Activated CD8-positive, alpha-beta T cell treated with anti-CD3 and anti-CD28 coated beads for 36 hours (primary cell): ENCODE measurements at regions not wholly inside any gene's neighbourhood (a gene's known extent, or its start where the extent isn't known, plus 50 kb on each side); places are given as distances from the start of the nearest gene placed in this dataset.

Experiments used
- ATAC-seq: fragments of 200-7000 bp; cut with Tn5 transposase; one replicate; pipeline ENCODE4 v1.10.0; 2021; ENCODE audit warnings: mild to moderate bottlenecking, moderate library complexity
- CTCF ChIA-PET: fragments of 350-600 bp; sonication (Branson Sonifier 250); formaldehyde crosslinking; loops from one replicate; lab custom pipeline; 2021; ENCODE audit warnings: antibody characterized with exemption; lab: Charles Lee
- POLR2A ChIA-PET: fragments of 350-600 bp; sonication (Branson Sonifier 250); formaldehyde crosslinking; loops from one replicate; lab custom pipeline; 2021; ENCODE audit warnings: antibody characterized with exemption; lab: Charles Lee
- DNase-seq: peaks from one replicate; pipeline ENCODE4 v3.0.0-alpha.2; 2020
- H3K27ac Mint-ChIP-seq: one replicate; pipeline ENCODE4 v1.8.0; 2021; ENCODE audit warnings: mild to moderate bottlenecking, mixed read lengths
- H3K27me3 Mint-ChIP-seq: one replicate; pipeline ENCODE4 v1.8.0; 2021; ENCODE audit warnings: mixed read lengths
- H3K36me3 Mint-ChIP-seq: one replicate; pipeline ENCODE4 v1.8.0; 2021; ENCODE audit warnings: low read depth, mixed read lengths
- H3K4me1 Mint-ChIP-seq: one replicate; pipeline ENCODE4 v1.8.0; 2021; ENCODE audit warnings: low read depth, mixed read lengths
- H3K4me3 Mint-ChIP-seq: one replicate; pipeline ENCODE4 v1.8.0; 2021; ENCODE audit warnings: mild to moderate bottlenecking, moderate library complexity, mixed read lengths
- H3K9me3 Mint-ChIP-seq: one replicate; pipeline ENCODE4 v1.8.0; 2021; ENCODE audit warnings: mixed read lengths
- CTCF ChIP-seq: fragments of 200-600 bp; IDR thresholded peaks from one replicate; pipeline ENCODE4 v1.8.0; 2022; ENCODE audit warnings: antibody characterized with exemption, mild to moderate bottlenecking
- intact Hi-C: fragments of 100-400 bp; cut with micrococcal nuclease; formaldehyde crosslinking; loops from one replicate; pipeline ENCODE4 v1.10.0; 2022

GRCh38 chr9:73537561-73537960, 385.9 kb downstream of the ANXA1 start:
- no peaks in the 10 kb centered on the region for H3K9me3 Mint-ChIP-seq

GRCh38 chr9:73539881-73540390, 388.3 kb downstream of the ANXA1 start:
- ChIA-PET POLR2A (no interaction called here), CTCF (interaction anchor here (0.9 kb wide), 1 partner anchor 19 kb away, joined by 3 read pairs; no protein-coding TSS in a partner anchor)
- Mint-ChIP-seq H3K9me3 (no peaks in the 10 kb centered on the region), H3K36me3 (no peaks in the 10 kb centered on the region), H3K27me3 (no peaks in the 10 kb centered on the region), H3K27ac (no peak overlapping the region), H3K4me3 (no peak overlapping the region), H3K4me1 (no peaks in the 10 kb centered on the region)
- no peak for TF ChIP-seq CTCF
- intact Hi-C loops = no loop called here
- ATAC-seq = no peak
- DNase-seq = no peak

More at GRCh38 chr9:73537561-73537960, 385.9 kb downstream of the ANXA1 start:
- TF ChIP-seq CTCF = no peak
- DNase-seq = no peak
- Mint-ChIP-seq H3K36me3 (no peaks in the 10 kb centered on the region), H3K4me1 (no peaks in the 10 kb centered on the region), H3K4me3 (no peak overlapping the region), H3K27ac (no peak overlapping the region), H3K27me3 (no peaks in the 10 kb centered on the region)
- ChIA-PET CTCF (no interaction called here), POLR2A (no interaction called here)
- ATAC-seq = no peak
- intact Hi-C loops = no loop called here

- POLR2A ChIA-PET = no interaction called here
- no peaks in the 10 kb centered on the region for H3K9me3 Mint-ChIP-seq
- H3K27me3 Mint-ChIP-seq = no peaks in the 10 kb centered on the region
- DNase-seq = no peak
- intact Hi-C loops = no loop called here
- no peaks in the 10 kb centered on the region for H3K36me3 Mint-ChIP-seq
- H3K4me1 Mint-ChIP-seq = no peaks in the 10 kb centered on the region
- no peak for ATAC-seq
- no peak for TF ChIP-seq CTCF
- no peak overlapping the region for H3K4me3 Mint-ChIP-seq
- CTCF ChIA-PET = no interaction called here
- H3K27ac Mint-ChIP-seq = no peak overlapping the region
These were observed 390.3 kb downstream of the ANXA1 start for GRCh38 chr9:73541923-73542322.

DNA sequence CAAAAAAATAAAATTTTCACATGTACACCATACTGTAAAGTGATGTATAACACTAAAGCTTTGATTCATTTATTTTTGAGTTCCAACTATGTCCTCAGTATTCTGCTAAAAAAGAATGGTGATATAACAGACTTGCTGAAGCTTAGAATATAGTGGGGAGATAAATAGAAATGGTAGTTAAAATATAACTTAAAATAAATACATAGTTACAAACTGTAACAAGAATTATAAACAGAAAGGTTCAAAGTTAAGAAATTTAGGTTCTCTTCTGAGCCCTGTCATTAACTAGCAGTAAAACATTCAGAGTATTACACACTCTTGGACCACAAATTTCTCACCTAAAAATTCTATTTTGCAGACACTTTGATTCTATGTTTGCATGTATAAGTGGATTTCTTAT, 392.1 kb downstream of the ANXA1 start:
- DNase-seq = no peak
- Mint-ChIP-seq H3K27me3 (no peaks in the 10 kb centered on the region), H3K36me3 (no peaks in the 10 kb centered on the region), H3K27ac (no peak overlapping the region), H3K9me3 (no peaks in the 10 kb centered on the region), H3K4me1 (no peaks in the 10 kb centered on the region), H3K4me3 (no peak overlapping the region)
- ATAC-seq = no peak
- no peak for TF ChIP-seq CTCF
- ChIA-PET POLR2A (no interaction called here), CTCF (no interaction called here)
- intact Hi-C loops = no loop called here

GRCh38 chr9:73548201-73548600, 396.5 kb downstream of the ANXA1 start:
- Mint-ChIP-seq H3K36me3 (no peaks in the 10 kb centered on the region), H3K4me1 (no peaks in the 10 kb centered on the region), H3K27me3 (no peaks in the 10 kb centered on the region), H3K4me3 (no peak overlapping the region), H3K27ac (no peak overlapping the region), H3K9me3 (peaks cover 4% of the 10 kb centered on the region)
- no peak for TF ChIP-seq CTCF
- CTCF ChIA-PET = interaction anchor here (1.1 kb wide), 1 partner anchor 348 kb away, joined by 4 read pairs; no protein-coding TSS in a partner anchor
- ATAC-seq = no peak
- intact Hi-C loops = no loop called here
- POLR2A ChIA-PET = no interaction called here
- DNase-seq = no peak
